HG02571 (cell line): ENCODE measurements at regions not wholly inside any gene's neighbourhood (a gene's known extent, or its start where the extent isn't known, plus 50 kb on each side); places are given as distances from the start of the nearest gene placed in this dataset.
"Not testable (repeated sequence)": the region's sequence is repeated elsewhere in the genome, so short reads cannot be mapped to it uniquely, and the experiment has no call there.

Source experiments
- ATAC-seq: cut with Tn5 transposase; IDR thresholded peaks from one replicate; pipeline ENCODE4 v1.9.1; 2021; ENCODE audit warnings: mild to moderate bottlenecking, moderate library complexity; ENCODE audit not compliant: unreplicated experiment

DNA sequence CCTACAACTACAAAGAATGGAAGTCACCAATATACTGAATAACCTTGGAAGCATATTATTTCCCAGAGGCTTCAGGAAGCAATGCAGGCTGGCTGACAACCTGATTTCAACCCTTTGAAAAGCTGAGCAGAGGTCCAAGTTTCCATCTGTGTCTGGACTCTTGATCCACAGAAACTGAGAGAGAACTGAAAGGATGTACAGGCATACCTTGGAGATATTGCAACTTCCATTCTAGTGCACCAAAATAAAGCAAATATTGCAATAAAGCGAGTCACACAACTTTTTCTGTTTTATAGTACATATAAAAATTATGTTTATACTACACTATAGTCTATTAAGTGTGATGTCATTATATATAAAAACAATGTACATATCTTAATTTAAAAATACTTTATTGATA is 85.3 kb downstream of the TYW3 start:
- no peak for ATAC-seq

DNA sequence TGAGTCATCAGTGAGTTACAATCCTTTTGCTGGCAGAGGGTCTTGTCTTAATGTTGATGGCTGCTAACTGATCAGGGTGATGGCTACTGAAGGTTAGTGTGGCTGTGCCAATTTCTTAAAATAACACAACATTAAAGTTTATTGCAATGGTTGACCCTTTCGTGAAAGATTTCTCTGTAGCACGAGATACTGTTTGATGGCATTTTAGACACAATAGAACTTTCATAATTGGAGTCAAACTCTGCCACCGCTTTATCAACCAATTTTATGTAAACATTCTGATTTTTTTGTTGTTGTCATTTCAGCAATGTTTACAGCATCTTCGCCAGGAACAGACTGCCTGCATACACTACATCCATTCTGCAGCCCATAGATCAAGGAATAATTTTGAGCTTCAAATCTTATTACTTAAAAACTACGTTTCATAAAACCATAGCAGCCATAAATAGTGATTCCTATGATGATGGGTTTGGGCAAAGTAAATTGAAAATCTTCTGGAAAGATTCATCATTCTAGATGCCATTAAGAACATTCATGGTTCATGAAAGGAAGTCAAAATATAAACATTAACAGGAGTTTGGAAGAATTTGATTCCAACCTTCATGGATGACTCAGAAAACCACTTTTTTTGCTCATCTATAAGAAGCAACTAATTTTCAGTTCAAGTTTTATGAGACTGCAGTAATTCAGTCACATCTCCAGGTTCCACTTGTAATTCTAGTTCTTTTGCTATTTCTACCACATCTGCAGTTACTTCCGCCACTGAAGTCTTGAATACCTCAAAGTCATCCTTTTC is 85.9 kb downstream of the TYW3 start:
- ATAC-seq = no peak

DNA sequence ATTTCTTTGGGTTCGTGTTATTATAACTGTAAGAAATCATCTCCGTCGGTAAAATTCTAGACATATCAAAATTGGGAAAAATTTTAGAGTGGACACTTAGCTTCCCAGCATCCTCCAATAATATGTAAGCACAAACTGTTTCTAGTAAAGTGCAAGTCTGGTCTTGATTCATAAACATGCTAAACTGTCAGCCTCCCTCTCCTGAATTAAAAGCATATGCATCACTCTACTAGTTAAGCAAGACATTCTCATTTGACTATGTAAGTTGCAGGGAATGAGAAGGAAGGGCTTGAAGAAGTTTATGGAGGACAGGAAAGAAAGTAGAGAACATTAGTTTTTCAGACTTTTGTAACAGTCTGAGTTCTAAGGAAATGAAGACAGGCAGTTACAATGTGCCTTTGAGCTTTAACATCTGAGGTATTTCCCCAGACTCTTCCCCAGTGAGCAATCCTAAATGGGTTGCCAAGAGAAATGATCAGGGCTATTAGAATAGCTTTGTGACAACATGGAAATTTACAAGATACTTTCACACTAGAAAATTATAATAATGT is 90.0 kb downstream of the TYW3 start:
- no peak for ATAC-seq

DNA sequence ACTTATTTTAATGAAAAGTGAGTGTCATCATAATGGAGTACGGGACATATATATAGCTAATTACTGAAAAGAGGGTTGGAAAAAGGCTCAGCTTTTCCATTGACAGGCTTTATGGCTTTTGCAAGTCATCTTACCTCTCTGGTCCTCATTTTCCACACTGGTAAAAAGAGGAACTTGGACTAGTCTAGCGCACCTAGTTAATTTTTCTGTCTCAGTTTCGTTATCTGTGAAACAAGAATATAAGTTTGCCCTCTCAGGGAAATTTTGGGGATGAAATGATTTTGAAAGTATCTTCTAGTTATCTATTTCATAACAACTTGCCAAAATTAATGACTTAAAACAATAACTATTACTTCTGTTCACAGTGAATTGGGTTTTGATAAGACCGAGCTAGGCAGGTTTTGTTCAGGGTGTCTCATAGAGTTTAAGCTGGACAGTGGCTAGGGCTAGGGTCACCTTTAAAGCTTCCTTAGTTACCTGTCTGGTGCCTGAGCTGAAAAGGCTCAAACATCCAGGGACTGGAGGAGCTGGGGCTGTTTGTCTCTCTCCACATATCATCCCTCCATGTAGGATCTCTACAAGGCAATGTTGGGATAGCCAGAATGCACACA is 91.7 kb downstream of the TYW3 start:
- peak; percentile 89 for ATAC-seq

DNA sequence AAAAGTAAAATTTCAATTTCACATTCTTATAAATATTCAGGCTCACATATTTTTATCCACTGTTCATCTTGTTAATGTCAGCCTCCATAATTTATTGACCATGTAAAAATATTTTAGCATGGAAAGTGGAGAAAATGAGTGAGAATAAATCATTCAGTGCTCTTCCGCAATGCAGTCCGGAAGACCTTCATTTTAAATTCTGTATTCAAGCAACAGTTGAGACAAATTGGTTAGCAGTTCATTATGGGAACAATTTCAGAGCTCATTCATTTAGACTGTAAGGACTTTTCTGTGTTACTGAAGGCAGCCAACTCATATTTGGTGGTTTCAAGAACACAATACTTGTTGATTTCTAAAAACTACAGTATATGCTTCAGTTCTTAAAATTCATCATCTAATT is 97.8 kb downstream of the TYW3 start:
- ATAC-seq = no peak

DNA sequence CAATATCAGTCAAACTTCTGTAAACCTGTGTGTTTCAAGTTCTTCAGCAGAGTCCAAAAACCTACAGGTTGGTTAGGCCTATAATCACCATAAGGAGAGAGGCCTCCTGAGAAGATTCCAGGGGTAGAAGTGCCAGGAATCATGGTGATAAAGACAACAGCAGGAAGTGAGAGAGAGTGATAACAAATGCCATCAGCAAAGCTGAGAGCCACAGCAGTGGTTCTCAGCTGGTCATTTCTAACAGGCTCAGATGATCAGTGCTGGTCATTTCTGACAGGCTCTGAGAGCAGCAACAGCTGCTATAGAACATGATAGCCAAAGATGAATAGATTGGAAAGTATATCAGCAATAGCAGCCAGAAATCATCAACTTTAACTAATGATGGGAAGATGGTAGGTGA is 101.3 kb downstream of the TYW3 start:
- ATAC-seq = no peak

DNA sequence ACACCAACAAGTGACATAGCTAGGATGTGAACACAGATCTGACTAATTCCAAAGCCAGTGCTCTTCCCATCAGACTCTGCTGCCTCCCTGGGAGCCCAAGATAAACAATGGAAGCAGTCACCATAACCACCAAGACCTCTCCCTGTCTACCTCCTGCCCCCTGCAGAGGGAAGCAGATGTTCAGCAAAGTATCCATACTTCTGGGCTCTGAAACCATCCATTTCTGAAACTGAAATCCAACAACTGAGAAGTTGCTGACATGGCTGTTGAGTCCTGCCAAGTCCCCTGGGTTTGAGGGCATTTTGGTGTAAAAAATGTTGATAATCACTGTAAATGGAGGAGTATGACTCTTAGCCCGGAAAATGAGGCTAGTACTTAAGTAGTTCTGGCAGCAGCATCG is 102.1 kb downstream of the TYW3 start:
- no peak for ATAC-seq

DNA sequence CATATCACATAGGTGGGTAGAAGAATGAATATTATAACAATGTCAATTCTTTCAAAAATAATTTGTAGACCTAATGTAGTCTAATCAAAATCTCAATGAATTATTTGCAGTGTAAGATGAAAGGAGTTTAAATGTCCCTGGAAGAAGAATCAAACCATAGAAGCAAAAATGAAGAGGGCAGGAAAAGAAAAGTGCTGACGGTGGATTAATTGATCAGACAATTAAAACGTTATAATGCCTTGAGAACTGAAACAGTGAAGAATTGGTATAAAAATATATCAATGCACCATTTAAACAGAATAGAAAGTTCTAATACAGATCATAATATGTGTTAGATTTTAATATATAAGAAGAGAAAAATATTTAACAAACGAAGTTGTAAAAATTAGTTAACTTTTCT is 109.8 kb downstream of the TYW3 start:
- no peak for ATAC-seq

DNA sequence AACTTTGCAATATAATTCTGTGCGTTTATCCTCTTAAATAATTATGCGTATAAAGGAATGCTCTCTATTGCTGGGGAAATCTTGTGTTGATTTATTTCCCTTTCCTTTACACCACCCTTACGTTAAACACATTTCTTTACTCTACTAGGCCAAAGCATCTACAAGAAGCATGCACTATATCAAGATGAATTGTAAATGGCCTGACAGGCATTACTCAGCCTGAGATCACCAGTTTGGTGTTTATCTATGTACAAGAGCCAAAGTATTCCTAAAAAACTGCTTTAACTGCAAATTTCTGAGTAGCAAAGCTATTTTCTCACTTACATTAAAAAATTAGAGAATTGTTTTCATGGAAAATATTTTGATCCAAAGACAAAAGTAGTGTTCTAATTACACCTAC is 114.8 kb downstream of the TYW3 start:
- no peak for ATAC-seq

DNA sequence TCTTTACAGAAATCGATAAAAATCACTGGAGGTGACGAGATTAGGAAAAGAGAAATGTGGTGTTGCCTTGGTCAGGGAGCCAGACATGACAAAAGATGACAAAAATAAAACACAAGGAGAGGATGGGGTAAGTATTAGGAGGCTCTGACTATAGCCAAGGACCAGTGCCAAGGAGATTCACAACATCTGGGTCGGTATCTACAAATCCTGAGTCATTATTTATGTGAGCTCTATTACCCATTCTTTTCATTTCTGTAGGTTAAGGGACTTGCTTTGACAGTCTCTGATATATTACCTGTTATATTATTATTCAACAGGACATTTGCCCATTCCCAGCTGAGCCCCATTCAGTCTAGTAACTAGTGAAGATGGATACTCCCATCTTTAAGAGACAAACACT is 120.8 kb downstream of the TYW3 start:
- ATAC-seq = no peak

DNA sequence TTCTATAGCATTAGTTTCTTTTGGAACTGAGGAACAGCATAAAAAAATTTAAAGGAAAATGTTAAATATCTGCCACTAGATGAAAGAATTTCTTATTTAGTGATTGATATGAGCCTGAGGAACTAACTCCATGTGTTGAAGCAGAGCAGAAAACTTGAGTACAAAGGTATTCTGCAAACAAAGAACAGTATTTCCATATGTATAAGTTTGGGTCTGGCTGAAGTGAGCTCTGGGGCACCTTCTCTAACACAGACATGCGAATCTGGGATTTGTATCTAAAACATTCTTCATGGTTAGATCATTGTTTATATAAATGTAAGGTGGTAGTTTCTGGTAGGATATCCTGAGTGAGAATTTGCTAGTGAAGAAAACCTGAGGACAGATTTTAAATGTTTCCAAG is 123.2 kb downstream of the TYW3 start:
- ATAC-seq = no peak

DNA sequence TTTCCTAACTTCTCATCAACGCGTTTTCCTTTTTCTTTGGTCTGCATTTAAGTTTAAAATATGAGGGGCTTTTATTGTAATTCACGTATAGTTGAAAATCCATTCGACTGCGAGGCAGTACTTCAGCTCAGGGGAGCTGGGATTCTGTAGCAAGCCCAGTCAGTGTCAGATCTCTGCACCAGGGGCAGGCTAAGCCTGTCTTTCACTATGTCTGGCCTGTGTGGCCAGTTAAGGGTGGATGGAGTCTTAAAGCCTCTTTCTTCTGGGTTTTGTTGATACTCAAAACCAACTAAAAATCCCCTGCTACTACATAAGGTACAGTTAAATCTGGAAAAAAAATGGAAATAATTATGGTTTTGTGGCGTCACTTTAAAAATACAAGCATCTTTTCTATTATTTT is 124.7 kb downstream of the TYW3 start:
- ATAC-seq = peak; percentile 45

DNA sequence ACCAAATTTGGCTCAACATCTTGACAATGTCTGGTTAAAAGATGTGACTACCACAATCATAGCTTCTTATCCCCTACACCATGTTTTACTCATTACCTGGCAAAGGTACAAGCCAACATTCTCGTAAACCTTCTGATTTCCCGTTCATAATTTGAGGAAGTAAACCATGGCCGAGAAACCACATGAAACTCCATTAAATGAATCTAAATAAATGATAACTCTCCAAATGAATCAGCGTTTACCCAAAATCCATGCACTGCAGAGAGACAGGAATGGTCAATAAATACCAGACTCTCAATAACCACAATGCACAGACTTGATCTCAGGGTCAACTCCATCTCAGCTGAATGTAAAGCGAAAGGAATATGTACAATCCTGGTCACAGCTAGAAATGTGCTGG is 125.2 kb downstream of the TYW3 start:
- peak; percentile 62 for ATAC-seq

DNA sequence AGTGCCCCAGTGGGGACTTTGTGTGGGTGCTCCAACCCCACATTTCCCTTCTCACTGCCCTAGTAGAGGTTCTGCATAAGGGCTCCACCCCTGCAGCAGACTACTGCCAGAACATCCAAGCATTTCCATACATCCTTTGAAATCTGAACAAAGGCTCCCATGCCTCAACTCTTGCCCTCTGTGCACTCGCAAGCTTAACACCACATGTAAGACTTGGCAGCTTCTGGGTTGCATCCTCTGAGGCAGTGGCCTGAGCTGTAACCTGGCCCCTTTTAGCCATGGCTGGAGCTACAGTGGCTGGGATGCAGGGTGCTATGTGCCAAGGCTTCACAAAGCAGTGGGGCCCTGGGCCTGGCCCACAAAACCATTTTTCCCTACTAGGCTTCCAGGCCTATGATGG is 128.9 kb downstream of the TYW3 start:
- ATAC-seq = no peak

DNA sequence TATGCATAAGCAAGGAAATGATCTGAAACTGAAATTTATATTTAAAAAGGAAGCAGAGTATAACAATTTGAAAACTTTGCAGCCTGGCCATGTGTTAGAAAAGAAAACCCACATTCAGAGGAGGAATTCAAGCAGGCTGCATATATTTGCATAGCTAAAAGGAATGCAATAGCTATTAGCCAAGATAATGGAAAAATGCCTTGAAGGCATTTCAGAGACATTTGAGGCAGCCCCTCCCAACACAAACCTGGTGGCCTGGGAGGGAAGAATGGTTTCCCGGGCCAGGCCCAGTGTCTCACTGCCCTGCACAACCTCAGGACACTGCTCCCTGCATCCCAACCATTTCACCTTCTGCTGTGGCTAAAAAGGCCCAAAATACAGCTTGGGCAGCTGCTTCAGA is 136.8 kb downstream of the TYW3 start:
- ATAC-seq = no peak

DNA sequence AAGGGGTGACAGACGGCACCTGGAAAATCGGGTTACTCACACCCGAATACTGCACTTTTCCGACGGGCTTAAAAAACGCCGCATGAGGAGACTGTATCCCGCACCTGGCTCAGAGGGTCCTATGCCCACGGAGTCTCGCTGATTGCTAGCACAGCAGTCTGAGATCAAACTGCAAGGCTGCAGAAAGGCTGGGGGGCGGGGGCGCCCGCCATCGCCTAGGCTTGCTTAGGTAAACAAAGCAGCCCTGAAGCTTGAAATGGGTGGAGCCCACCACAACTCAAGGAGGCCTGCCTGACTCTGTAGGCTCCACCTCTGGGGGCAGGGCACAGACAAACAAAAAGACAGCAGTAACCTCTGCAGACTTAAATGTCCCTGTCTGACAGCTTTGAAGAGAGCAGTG is 144.4 kb downstream of the TYW3 start:
- ATAC-seq = not testable (repeated sequence)

DNA sequence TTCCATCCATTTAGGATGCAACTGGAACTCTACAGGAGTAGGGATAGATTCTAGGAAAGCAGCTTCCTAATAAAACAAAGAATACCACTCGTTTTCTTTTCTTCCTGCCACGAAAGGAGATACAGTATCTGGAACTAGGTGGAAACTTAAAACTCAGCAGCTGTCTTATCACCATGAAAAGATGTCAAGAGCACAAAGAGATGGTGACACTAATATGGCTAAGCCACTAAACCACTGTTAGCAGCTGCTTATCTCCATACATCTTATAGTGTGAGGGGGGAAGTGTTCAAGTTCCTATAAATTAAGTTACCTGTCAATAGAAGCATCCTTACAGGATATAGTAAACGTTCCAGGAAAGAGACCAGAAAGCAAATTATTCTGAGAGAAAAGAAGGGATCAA is 162.5 kb downstream of the TYW3 start:
- no peak for ATAC-seq

DNA sequence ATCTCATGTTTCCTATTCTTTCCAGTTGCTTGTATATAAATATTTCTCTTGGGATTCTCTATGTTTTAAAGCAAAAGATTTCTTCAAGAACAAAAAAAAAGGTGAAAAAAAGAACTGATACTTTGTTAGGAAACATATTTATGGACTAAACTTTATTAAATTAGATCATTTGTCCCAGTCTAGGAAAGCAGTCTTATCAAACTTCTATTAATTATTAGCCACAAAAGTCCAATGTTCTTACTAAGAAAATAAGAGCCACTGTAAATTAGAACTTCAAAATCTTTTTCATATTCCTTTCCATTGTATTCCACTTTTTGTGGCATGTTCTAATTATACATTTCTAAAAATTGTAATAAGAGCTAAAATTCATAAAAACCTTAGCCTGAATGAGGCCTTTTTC is 175.2 kb downstream of the TYW3 start:
- ATAC-seq = no peak

DNA sequence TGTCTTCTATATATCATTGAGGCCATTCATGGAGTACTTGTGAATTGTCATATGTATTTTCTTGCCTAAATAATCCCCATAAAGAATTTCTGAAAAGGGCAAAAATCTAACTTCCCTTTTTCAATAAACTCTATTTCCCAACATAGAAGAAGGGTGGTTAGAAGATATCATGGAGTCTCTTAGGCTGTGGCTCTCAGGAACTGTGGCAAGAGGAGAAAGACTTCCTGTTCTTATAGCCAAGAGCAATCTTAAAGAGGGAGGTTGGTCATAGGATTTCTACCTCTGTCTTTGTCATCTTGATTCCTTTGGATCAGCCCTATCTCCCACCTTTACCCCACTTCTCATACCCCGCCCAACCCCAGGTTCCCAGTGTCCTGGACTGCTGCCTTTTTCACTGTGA is 175.8 kb downstream of the TYW3 start:
- no peak for ATAC-seq

DNA sequence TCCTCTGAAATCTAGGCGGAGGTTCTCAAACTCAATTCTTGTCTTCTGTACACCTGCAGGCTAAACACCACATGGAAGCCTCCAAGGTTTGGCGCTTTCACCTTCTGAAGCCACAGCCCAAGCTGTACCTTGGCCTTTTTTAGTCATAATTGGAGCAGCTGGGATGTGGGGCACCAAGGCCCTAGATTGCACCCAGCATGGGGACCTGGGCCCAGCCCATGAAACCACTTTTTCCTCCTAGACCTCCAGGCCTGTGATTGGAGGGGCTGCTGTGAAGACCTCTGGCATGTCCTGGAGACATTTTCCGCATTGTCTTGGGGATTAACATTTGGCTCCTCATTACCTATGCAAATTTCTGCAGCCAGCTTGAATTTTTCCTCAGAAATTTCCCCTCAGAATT is 181.0 kb downstream of the TYW3 start:
- no peak for ATAC-seq

DNA sequence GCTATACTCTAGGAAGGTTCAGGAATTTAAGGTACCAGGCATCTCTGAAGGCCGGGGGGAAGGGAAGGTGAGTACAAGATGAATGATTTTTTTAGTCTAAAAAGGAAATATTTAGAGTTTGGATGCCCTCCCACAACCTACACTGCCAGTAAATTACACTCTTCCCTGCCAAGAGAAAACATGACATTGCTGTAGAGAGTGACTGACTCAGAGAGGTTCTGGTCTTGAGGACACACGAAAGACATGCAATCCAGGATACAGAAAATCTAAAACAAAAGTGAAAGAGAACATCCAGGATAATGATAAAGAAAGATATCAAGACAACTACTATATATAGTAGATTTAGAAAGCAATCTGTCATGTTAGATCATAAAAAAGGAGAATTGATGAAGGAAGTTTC is 200.5 kb downstream of the TYW3 start:
- ATAC-seq = no peak

DNA sequence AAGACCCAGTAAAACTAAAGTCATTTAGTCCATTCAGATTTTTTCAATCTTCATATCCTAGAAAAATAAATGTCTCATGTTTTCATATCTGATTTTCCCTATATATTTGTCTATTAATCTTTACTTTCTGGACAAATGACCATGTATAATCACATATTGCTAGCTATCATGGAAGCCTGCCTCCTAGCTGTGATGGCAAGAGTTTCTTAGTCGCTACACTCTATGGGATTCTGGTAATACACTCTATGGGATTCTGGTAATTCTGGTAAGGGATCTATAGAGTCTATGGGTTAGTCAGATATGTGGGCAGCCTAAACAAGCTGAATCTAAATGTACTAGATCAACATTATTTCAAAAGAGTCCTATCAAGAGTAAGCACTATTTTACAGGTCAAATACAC is 198.7 kb upstream of the LHX8 start:
- no peak for ATAC-seq

DNA sequence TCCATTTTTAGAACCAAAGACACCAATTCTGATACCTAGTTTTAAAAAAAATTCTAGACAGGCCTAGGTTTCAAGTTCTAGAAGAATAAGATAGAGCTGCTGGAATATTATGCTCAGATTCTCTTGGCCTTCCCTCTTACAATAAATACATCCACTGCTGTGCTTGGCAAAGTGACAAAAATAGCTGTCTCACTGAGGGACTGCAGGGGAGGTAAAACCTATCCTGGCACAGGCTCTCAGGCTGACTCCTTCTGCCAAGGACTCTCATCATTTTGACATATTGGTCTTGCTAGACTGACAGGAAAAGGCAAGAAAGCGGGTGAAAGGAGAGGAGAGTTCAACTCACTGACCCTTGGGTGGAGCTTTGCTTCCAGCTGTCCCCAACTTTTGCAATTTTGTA is 197.0 kb upstream of the LHX8 start:
- no peak for ATAC-seq
